Neural progenitor cell (in vitro differentiated cells): ENCODE measurements at regions not wholly inside any gene's neighbourhood (a gene's known extent, or its start where the extent isn't known, plus 50 kb on each side); places are given as distances from the start of the nearest gene placed in this dataset.

Experiments
- EZH2 ChIP-seq: fragments of 200-600 bp; sonication (generic); IDR thresholded peaks from 2 replicates; pipeline ENCODE4 v1.6.1; 2017; ENCODE audit warnings: antibody characterized with exemption, mild to moderate bottlenecking, moderate library complexity
- EZH2phosphoT487 ChIP-seq: fragments of 200-600 bp; sonication (generic); IDR thresholded peaks from 2 replicates; pipeline ENCODE4 v1.6.1; 2017; ENCODE audit warnings: antibody characterized with exemption
- TF ChIP-seq, protein P1 (sequence below): fragments of 200-600 bp; sonication (generic); IDR thresholded peaks from 2 replicates; pipeline ENCODE4 v1.5.1; 2017; ENCODE audit warnings: antibody characterized with exemption, mild to moderate bottlenecking

DNA sequence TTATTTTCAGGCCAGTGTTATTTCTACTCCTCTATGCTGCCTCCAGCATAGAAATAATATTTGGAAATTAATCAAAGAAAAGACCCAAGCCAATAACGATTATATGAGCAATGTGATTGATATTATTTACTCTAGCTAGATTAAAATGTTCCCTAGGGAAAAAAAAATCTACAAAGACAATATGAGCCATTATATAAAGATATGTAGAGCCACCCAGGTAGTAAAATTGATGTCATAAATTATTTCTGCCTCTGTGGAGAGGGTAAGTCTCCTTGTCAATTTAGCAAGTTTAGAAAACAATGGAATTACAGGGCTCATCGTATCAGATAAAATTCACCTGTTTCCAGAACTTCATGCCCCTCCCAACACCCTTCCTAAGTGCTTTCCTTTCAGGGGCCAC lies 202.9 kb downstream of the RDH14 start:
- TF ChIP-seq, protein P1, sequence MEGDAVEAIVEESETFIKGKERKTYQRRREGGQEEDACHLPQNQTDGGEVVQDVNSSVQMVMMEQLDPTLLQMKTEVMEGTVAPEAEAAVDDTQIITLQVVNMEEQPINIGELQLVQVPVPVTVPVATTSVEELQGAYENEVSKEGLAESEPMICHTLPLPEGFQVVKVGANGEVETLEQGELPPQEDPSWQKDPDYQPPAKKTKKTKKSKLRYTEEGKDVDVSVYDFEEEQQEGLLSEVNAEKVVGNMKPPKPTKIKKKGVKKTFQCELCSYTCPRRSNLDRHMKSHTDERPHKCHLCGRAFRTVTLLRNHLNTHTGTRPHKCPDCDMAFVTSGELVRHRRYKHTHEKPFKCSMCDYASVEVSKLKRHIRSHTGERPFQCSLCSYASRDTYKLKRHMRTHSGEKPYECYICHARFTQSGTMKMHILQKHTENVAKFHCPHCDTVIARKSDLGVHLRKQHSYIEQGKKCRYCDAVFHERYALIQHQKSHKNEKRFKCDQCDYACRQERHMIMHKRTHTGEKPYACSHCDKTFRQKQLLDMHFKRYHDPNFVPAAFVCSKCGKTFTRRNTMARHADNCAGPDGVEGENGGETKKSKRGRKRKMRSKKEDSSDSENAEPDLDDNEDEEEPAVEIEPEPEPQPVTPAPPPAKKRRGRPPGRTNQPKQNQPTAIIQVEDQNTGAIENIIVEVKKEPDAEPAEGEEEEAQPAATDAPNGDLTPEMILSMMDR, result no peak
- no peak for TF ChIP-seq EZH2
- TF ChIP-seq EZH2phosphoT487, result no peak
